ENCODE measurements at regions not wholly inside any gene's neighbourhood (a gene's known extent, or its start where the extent isn't known, plus 50 kb on each side); places are given as distances from the start of the nearest gene placed in this dataset.

GRCh38 chr18:33951031-33951430 is 273.7 kb downstream of the NOL4 start:
- no peak for TF ChIP-seq POLR2A (IDR thresholded peaks at IDR 0.05)
- no peak for TF ChIP-seq POLR2AphosphoS5 (IDR thresholded peaks at IDR 0.05)
- TF ChIP-seq EP300 (IDR thresholded peaks at IDR 0.05): no peak
- TF ChIP-seq CTCF (IDR thresholded peaks at IDR 0.05): no peak

All from upper lobe of left lung (tissue), 4 donors.